Effector CD8-positive, alpha-beta T cell (primary cell): ENCODE measurements at regions not wholly inside any gene's neighbourhood (a gene's known extent, or its start where the extent isn't known, plus 50 kb on each side); places are given as distances from the start of the nearest gene placed in this dataset.
"Not testable (repeated sequence)": the region's sequence is repeated elsewhere in the genome, so short reads cannot be mapped to it uniquely, and the experiment has no call there.

ENCODE experiments used
- DNase-seq: peaks from one replicate; lab custom pipeline; 2025; lab: John Stamatoyannopoulos, UW

- no peak for DNase-seq
Observed at GRCh38 chr16:11414815-11415775, 69.8 kb downstream of the RMI2 start.

- DNase-seq, result no peak
Observed at GRCh38 chr16:11416228-11417001, 71.2 kb downstream of the RMI2 start.

- no peak for DNase-seq
Observed at GRCh38 chr16:11417487-11417886, 72.2 kb downstream of the RMI2 start.

GRCh38 chr16:11418506-11418905 is 73.2 kb downstream of the RMI2 start:
- DNase-seq, result no peak

GRCh38 chr16:11420067-11420466 is 74.8 kb downstream of the RMI2 start:
- not testable (repeated sequence) for DNase-seq

- DNase-seq, result no peak
Observed at GRCh38 chr16:11420895-11421294, 75.6 kb downstream of the RMI2 start.

- no peak for DNase-seq
Observed at GRCh38 chr16:11422381-11423314, 77.4 kb downstream of the RMI2 start.

GRCh38 chr16:11423315-11424117 is 78.3 kb downstream of the RMI2 start:
- no peak for DNase-seq

GRCh38 chr16:11424118-11424460 is 78.8 kb downstream of the RMI2 start:
- DNase-seq, result no peak

- DNase-seq, result no peak
Observed at GRCh38 chr16:11425140-11425539, 79.9 kb downstream of the RMI2 start.

- no peak for DNase-seq
Observed at GRCh38 chr16:11428623-11428953, 83.3 kb downstream of the RMI2 start.

- no peak for DNase-seq
Observed at GRCh38 chr16:11429123-11429522, 83.9 kb downstream of the RMI2 start.

GRCh38 chr16:11429823-11430222 is 84.6 kb downstream of the RMI2 start:
- no peak for DNase-seq

- DNase-seq, result no peak
Observed at GRCh38 chr16:11430601-11431317, 85.5 kb downstream of the RMI2 start.

GRCh38 chr16:11431915-11432465 is 86.7 kb downstream of the RMI2 start:
- no peak for DNase-seq

- DNase-seq, result no peak
Observed at GRCh38 chr16:11432856-11433395, 87.7 kb downstream of the RMI2 start.

GRCh38 chr16:11435576-11435975 is 90.3 kb downstream of the RMI2 start:
- no peak for DNase-seq

- no peak for DNase-seq
Observed at GRCh38 chr16:11437069-11437468, 91.8 kb downstream of the RMI2 start.

GRCh38 chr16:11439790-11440656 is 94.8 kb downstream of the RMI2 start:
- DNase-seq, result no peak
